Daoy (cell line): ENCODE measurements at regions not wholly inside any gene's neighbourhood (a gene's known extent, or its start where the extent isn't known, plus 50 kb on each side); places are given as distances from the start of the nearest gene placed in this dataset.
"Not testable (repeated sequence)": the region's sequence is repeated elsewhere in the genome, so short reads cannot be mapped to it uniquely, and the experiment has no call there.

ENCODE experiments used
- DNase-seq: peaks from one replicate; pipeline ENCODE4 v3.0.0-alpha.2; 2015; ENCODE audit warnings: low read depth

DNA sequence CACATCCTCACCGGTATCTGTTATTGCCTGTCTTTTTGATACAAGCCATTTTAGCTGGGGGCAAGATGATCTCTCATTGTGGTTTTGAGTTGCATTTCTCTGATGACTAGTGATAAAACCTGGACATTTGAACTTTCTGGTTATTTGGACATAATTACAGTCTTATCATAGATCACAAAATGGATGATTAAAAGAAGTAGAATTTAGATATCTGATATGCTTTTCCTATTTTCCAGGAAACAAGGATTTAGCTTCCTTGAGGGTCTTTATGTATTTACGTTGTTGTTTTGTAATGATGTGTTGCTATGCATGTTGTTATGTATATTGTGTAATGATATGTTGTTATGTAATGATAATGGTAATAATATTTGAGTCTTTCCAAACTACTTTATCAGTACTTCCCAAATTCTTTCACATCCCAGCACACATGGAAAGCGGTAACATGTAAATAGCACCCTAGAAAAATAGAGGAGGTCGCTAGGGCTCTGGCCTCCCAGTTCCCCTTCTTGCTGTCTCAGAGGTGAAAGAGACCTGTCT is 53.8 kb downstream of the GJD2 start:
- no peak for DNase-seq

- no peak for DNase-seq
These were observed 54.7 kb downstream of the GJD2 start for GRCh38 chr15:34699968-34700640.

DNA sequence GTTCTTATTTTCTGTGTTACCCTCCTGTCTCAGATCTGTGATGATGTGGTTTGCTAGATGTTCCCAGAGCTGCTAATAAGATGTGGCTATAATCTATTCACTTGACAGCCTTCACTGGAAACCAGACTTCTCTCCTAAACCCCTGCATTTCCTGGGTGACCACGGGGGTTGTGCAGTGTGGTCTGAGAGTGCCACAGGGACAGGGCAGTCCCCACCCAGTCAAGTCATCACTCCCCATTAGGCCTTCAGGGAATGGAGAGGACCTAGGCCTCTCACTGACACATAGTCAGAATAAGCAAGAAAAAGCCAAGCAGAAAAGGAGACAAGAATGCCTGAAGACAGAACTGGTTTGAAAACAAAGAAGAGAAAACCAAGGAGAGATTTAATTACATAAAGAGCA is 58.3 kb downstream of the GJD2 start:
- DNase-seq: no peak

- peak; percentile 66 for DNase-seq
These were observed 61.6 kb downstream of the GJD2 start for GRCh38 chr15:34693053-34693744.

- DNase-seq: peak; percentile 29
These were observed 63.8 kb downstream of the GJD2 start for GRCh38 chr15:34691034-34691433.

GRCh38 chr15:34688699-34689098 is 66.1 kb downstream of the GJD2 start:
- DNase-seq: no peak

DNA sequence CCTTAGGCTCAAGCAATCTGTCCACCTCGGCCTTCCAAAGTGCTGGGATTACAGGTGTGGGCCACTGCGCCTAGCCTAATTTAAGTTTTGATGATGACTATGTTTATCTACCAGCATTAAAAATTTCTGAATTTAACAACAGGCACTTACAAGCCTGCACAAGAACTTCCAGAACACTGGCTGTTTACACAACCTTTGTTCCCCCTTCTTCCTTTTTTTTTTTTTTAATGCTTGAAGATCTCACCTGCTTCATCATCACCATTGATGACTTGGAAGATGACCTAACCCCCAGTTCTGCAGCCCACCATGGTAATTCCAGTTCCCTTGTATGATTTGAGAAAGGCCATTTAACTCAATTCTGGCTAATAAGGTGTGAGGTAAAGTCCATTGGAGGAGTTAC is 70.4 kb downstream of the GJD2 start:
- no peak for DNase-seq

GRCh38 chr15:34682674-34683073 is 72.1 kb downstream of the GJD2 start:
- peak; percentile 72 for DNase-seq

GRCh38 chr15:34679291-34679690 is 75.5 kb downstream of the GJD2 start:
- no peak for DNase-seq

GRCh38 chr15:34673241-34673640 is 81.6 kb downstream of the GJD2 start:
- DNase-seq: no peak

DNA sequence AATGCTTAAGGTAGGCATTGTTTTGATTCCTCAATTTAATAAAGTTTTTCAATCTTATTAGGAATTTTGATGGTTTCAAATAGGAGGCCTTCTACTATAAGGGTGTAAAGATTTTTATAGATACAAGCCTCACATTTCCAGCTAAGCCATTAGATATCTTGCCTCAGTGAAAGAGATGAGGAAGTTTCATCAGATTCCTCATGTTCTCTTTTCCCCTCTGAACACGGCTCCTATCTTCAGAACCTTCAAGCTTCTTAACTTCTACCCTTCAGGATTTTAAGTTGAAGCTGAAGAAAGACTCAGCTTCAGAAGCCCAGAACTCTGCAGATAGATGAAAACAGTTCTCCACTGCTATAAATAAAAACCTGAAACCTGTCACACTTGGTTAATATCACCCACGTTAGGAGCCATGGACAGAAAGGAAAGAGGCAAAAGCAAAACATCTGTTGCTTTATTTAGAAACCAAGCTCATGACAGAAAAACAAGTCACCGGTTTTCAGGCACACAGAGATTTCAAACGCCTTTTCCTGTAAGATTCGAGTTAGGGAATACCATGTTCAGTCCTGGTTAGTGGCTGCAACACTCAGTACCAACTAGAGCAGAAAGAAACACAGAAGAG is 82.2 kb upstream of the GOLGA8B start:
- DNase-seq: no peak

DNA sequence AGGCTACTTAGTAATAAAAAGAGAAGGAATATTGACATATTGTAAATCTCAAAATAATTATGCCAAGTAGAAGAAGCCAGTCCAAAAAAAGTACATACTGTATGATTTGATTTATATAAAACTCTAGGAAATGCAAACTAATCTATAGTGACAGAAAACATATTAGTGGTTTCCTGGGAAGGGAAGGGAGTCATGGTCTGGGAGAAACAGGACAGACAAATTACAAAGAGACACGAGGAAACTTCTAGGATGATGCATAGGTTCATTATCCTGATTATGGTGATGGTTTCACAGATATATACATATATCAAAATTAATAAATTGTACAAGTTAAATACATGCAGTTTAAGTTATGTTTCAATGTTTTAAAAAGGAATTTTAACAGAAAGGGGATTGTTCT is 81.0 kb upstream of the GOLGA8B start:
- no peak for DNase-seq

- DNase-seq: no peak
These were observed 79.7 kb upstream of the GOLGA8B start for GRCh38 chr15:34663101-34663500.

- no peak for DNase-seq
These were observed 75.6 kb upstream of the GOLGA8B start for GRCh38 chr15:34659056-34659455.

GRCh38 chr15:34657469-34658127 is 74.1 kb upstream of the GOLGA8B start:
- no peak for DNase-seq

DNA sequence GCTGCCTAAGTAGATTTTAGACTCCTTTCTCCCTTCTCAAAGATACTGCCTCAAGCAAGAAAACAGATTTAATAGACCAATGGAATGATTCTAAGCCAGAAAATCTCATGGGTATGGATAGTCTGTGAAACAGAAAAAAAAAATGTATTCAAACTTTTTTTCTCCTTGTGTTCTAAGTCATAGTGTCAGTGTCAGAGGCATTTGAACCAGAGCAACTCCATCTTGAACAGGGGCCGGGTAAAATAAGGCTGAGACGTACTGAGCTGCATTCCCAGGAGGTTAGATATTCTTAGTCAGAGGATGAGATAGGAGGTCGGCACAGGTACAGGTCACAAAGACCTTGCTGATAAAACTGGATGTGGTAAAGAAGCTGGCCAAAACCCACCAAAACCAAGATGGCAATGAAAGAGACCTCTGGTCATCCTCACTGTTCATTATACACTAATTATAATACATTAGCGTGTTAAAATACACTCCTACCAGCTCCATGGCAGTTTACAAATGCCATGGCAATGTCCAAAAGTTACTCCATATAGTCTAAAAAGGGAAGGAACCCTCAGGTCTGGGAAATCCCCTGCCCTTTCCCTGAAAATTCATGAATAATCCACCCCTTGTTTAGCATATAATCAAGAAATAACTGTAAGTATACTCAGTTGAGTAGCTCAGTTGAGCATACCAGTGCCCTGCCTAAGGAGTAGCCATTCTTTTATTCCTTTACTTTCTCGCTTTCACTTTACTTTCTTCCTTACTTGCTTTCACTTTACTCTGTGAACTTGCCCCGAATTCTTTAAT is 72.8 kb upstream of the GOLGA8B start:
- DNase-seq: no peak

DNA sequence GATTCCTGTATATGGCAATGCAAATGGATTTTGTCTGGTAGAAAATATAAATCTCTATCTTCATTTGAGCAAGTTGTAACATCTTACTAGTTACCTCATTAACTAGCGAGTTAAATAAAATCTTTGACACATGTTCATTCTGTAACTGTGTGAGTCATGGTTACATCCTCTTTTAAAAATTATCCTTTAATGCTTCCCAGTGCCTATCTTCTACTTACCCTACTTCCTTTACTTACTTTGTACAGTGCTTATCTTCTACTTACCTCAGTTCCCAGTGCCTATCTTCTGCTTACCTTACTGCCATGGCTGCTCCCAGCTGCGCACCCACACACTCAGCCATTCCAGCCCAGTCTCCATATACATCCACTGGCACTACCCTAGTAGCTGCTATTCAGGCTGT is 71.9 kb upstream of the GOLGA8B start:
- DNase-seq: no peak

- DNase-seq: no peak
These were observed 71.2 kb upstream of the GOLGA8B start for GRCh38 chr15:34654625-34655024.

- DNase-seq: no peak
These were observed 70.5 kb upstream of the GOLGA8B start for GRCh38 chr15:34653992-34654391.

DNA sequence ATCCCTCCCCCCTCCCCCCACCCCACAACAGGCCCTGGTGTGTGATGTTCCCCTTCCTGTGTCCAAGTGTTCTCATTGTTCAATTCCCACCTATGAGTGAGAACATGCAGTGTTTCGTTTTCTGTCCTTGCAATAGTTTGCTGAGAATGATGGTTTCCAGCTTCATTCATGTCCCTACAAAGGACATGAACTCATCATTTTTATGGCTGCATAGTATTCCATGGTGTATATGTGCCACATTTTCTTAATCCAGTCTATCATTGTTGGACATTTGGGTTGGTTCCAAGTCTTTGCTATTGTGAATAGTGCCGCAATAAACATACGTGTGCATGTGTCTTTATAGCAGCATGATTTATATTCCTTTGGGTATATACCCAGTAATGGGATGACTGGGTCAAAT is 69.9 kb upstream of the GOLGA8B start:
- DNase-seq: not testable (repeated sequence)

GRCh38 chr15:34652726-34653033 is 69.2 kb upstream of the GOLGA8B start:
- no peak for DNase-seq
